Endothelial cell of umbilical vein (primary cell): ENCODE measurements at regions not wholly inside any gene's neighbourhood (a gene's known extent, or its start where the extent isn't known, plus 50 kb on each side); places are given as distances from the start of the nearest gene placed in this dataset.

Source experiments
- BruUV-seq: library from RNA; stranded (reverse); fragments of 400-500 nt; replicated peaks from 2 replicates; lab custom pipeline; 2021; lab: Mats Ljungman, UMichigan
- CTCF ChIA-PET: fragments of 300-600, 350-600 bp; sonication (Branson Sonifier 250); formaldehyde crosslinking; loops from one replicate; lab custom pipeline; 2021; ENCODE audit warnings: antibody characterized with exemption, inconsistent platforms; lab: Charles Lee
- POLR2A ChIA-PET: fragments of 300-600, 350-600 bp; sonication (Branson Sonifier 250); formaldehyde crosslinking; loops from one replicate; lab custom pipeline; 2021; ENCODE audit warnings: antibody characterized with exemption, inconsistent platforms; lab: Charles Lee
- DNase-seq: peaks from one replicate; pipeline ENCODE4 v3.0.0-alpha.2; 2011; ENCODE audit warnings: low read depth, low spot score
- FAIRE-seq: peaks from 2 replicates; lab custom pipeline; 2011; peaks lifted over from hg19 to GRCh38; lab: Jason Lieb, UNC
- H2AFZ ChIP-seq: 2 replicates; pipeline ENCODE4 v1.6.0; 2012; ENCODE audit warnings: low read depth, low read length, control low read depth, inconsistent platforms
- H3K27ac ChIP-seq: 2 replicates; pipeline ENCODE4 v1.5.1; 2011; ENCODE audit warnings: low read depth, mild to moderate bottlenecking, control low read depth, low read length, moderate library complexity; ENCODE audit not compliant: insufficient read depth
- H3K27me3 ChIP-seq, 2 experiments: 2 replicates each; pipeline versions ENCODE4 v1.6.0 to v1.6.1; 2011; ENCODE audit warnings: low read length in 2 of 2, mixed read lengths in 1 of 2; ENCODE audit not compliant: control insufficient read depth in 2 of 2, insufficient read depth in 2 of 2
- H3K36me3 ChIP-seq, 2 experiments: 2 replicates in 1 of 2; 3 replicates in 1 of 2; pipeline ENCODE4 v1.5.1; 2011; ENCODE audit warnings: low read length in 2 of 2, mild to moderate bottlenecking in 1 of 2, moderate library complexity in 1 of 2; ENCODE audit not compliant: control insufficient read depth in 2 of 2, insufficient read depth in 2 of 2; ENCODE audit errors: extremely low read depth in 1 of 2
- H3K4me1 ChIP-seq: 3 replicates; pipeline ENCODE4 v1.5.1; 2011; ENCODE audit warnings: mild to moderate bottlenecking, low read length; ENCODE audit not compliant: control insufficient read depth, insufficient read depth; ENCODE audit errors: extremely low read depth
- H3K4me2 ChIP-seq: 2 replicates; pipeline ENCODE4 v1.6.1; 2011; ENCODE audit warnings: low read length, control low read depth, mixed read lengths; ENCODE audit not compliant: insufficient read depth
- H3K4me3 ChIP-seq, 3 experiments: fragments of 200-600 bp in 1 of 3; sonication (generic), shearing (Covaris generic) in 1 of 3; replicated peaks in 1 of 3; 2 replicates each; pipeline ENCODE4 v1.5.1; 2011 to 2016; ENCODE audit warnings: control low read depth in 3 of 3, low read length in 3 of 3, mild to moderate bottlenecking in 2 of 3, inconsistent platforms in 1 of 3, low read depth in 1 of 3, moderate library complexity in 1 of 3; ENCODE audit not compliant: insufficient read depth in 1 of 3
- H3K79me2 ChIP-seq: 2 replicates; pipeline ENCODE4 v1.6.0; 2012; ENCODE audit warnings: low read length, inconsistent platforms; ENCODE audit not compliant: control insufficient read depth, insufficient read depth
- H3K9ac ChIP-seq: replicated peaks from 2 replicates; pipeline ENCODE3; 2011; ENCODE audit warnings: low read length, control low read depth; ENCODE audit not compliant: insufficient read depth; ENCODE audit errors: extremely low read depth
- H3K9me1 ChIP-seq: replicated peaks from 3 replicates; pipeline ENCODE4 v1.6.0; 2011; ENCODE audit warnings: mild to moderate bottlenecking, low read length; ENCODE audit not compliant: control insufficient read depth, insufficient read depth; ENCODE audit errors: extremely low read depth
- H3K9me3 ChIP-seq: replicated peaks from 2 replicates; pipeline ENCODE4 v1.5.1; 2012; ENCODE audit warnings: low read length, inconsistent platforms; ENCODE audit not compliant: control insufficient read depth, insufficient read depth
- H4K20me1 ChIP-seq: replicated peaks from 2 replicates; pipeline ENCODE3; 2011; ENCODE audit warnings: mild to moderate bottlenecking, low read length; ENCODE audit not compliant: control insufficient read depth, insufficient read depth; ENCODE audit errors: extremely low read depth
- CTCF ChIP-seq, 2 donors: IDR thresholded peaks; 1 replicate in 1 of 2; 2 replicates in 1 of 2; pipeline ENCODE4 v1.5.1; 2011; ENCODE audit warnings: low read length in 2 of 2, mild to moderate bottlenecking in 2 of 2, moderate library complexity in 2 of 2, control low read depth in 1 of 2, inconsistent platforms in 1 of 2, low read depth in 1 of 2; ENCODE audit not compliant: insufficient read depth in 1 of 2; ENCODE audit errors: extremely low read depth in 1 of 2
- EZH2 ChIP-seq: IDR thresholded peaks from 2 replicates; pipeline ENCODE4 v1.6.1; 2012; ENCODE audit warnings: borderline replicate concordance, low read depth, mild to moderate bottlenecking, moderate library complexity, low read length, inconsistent platforms; ENCODE audit not compliant: severe bottlenecking
- GATA2 ChIP-seq: IDR thresholded peaks from 2 replicates; pipeline ENCODE4 v1.7.0; 2011; ENCODE audit warnings: low read depth, mild to moderate bottlenecking, moderate library complexity, mixed read lengths, low read length; ENCODE audit not compliant: insufficient read length, insufficient read depth
- JUN ChIP-seq: IDR thresholded peaks from 2 replicates; pipeline ENCODE4 v1.6.1; 2011; ENCODE audit warnings: borderline replicate concordance, low read depth; ENCODE audit not compliant: insufficient read length, insufficient read depth
- MAX ChIP-seq: IDR thresholded peaks from 2 replicates; pipeline ENCODE4 v1.6.1; 2011; ENCODE audit not compliant: insufficient read depth, insufficient read length
- MYC ChIP-seq: IDR thresholded peaks from one replicate; pipeline ENCODE4 v1.6.1; 2011; ENCODE audit warnings: mild to moderate bottlenecking, low read depth, low read length
- POLR2A ChIP-seq: IDR thresholded peaks from 2 replicates; pipeline ENCODE4 v1.6.1; 2012; ENCODE audit warnings: low read depth, mild to moderate bottlenecking, control low read depth, low read length
- POLR2AphosphoS5 ChIP-seq: IDR thresholded peaks from 2 replicates; pipeline ENCODE4 v1.6.1; 2012; ENCODE audit warnings: low read depth, mild to moderate bottlenecking, control low read depth, low read length, moderate library complexity; ENCODE audit not compliant: insufficient read depth
- dilution Hi-C: fragments of 300-500 bp; cut with MboI; formaldehyde crosslinking; loops from one replicate; pipeline ENCODE4 v1.15.0; 2019; ENCODE audit warnings: low sequenced_read_pairs; ENCODE audit not compliant: extremely low pct_ligation_motif_present
- intact Hi-C: fragments of 100-400 bp; cut with micrococcal nuclease; formaldehyde crosslinking; loops from one replicate; pipeline ENCODE4 v1.10.0; 2022

GRCh38 chr2:220396287-220396686 is 768.9 kb downstream of the SLC4A3 start:
- CTCF ChIA-PET = no interaction called here
- H3K79me2 ChIP-seq = no peaks in the 10 kb centered on the region
- H3K27ac ChIP-seq = no peak overlapping the region
- no peaks in the 10 kb centered on the region for H3K27me3 ChIP-seq
- TF ChIP-seq CTCF (IDR thresholded peaks at IDR 0.05; ENCODE audit: extremely low read depth in 1 of 2, insufficient read depth in 1 of 2, low read depth in 1 of 2, low read length in 2 of 2) (no peak), POLR2A (no peak), JUN (no peak), GATA2 (no peak), POLR2AphosphoS5 (no peak)
- H3K9me3 ChIP-seq = no peaks in the 10 kb centered on the region
- no peak for FAIRE-seq
- no peaks in the 10 kb centered on the region for H4K20me1 ChIP-seq
- no peak overlapping the region for H3K9ac ChIP-seq
- no peaks in the 10 kb centered on the region for H3K9me1 ChIP-seq
- POLR2A ChIA-PET = no interaction called here
- BruUV-seq = no TSS peak
- H3K4me3 ChIP-seq = no peak overlapping the region
- no peak overlapping the region for H2AFZ ChIP-seq
- intact Hi-C loops (no loop called here), dilution Hi-C loops (no loop called here)
- no peak for DNase-seq
- no peaks in the 10 kb centered on the region for H3K36me3 ChIP-seq
- no peak overlapping the region for H3K4me2 ChIP-seq
- H3K4me1 ChIP-seq = no peaks in the 10 kb centered on the region

- dilution Hi-C loops = no loop called here
These were observed 782.9 kb downstream of the SLC4A3 start for GRCh38 chr2:220410296-220410695.

More at GRCh38 chr2:220410296-220410695, 782.9 kb downstream of the SLC4A3 start:
- Histone ChIP-seq H3K9me1 (no peaks in the 10 kb centered on the region), H3K27me3 (no peaks in the 10 kb centered on the region), H4K20me1 (no peaks in the 10 kb centered on the region), H3K4me3 (no peak overlapping the region), H3K4me2 (no peak overlapping the region), H3K79me2 (no peaks in the 10 kb centered on the region), H3K36me3 (no peaks in the 10 kb centered on the region), H3K4me1 (no peaks in the 10 kb centered on the region), H2AFZ (no peak overlapping the region), H3K9me3 (peaks cover 3% of the 10 kb centered on the region), H3K9ac (no peak overlapping the region), H3K27ac (no peak overlapping the region)
- no peak for TF ChIP-seq POLR2A
- no peak for TF ChIP-seq POLR2AphosphoS5
- TF ChIP-seq GATA2 = no peak
- no peak for TF ChIP-seq CTCF (IDR thresholded peaks at IDR 0.05; ENCODE audit: extremely low read depth in 1 of 2, insufficient read depth in 1 of 2, low read depth in 1 of 2, low read length in 2 of 2)
- TF ChIP-seq MYC = no peak
- no peak for TF ChIP-seq JUN
- no peak for TF ChIP-seq MAX
- no peak for TF ChIP-seq EZH2
- ChIA-PET CTCF (no interaction called here), POLR2A (no interaction called here)
- no TSS peak for BruUV-seq
- DNase-seq = no peak
- FAIRE-seq = no peak
- intact Hi-C loops = no loop called here
